Activated CD8-positive, alpha-beta memory T cell treated with anti-CD3 and anti-CD28 coated beads for 36 hours (primary cell): ENCODE measurements at regions not wholly inside any gene's neighbourhood (a gene's known extent, or its start where the extent isn't known, plus 50 kb on each side); places are given as distances from the start of the nearest gene placed in this dataset.
"Not testable (repeated sequence)": the region's sequence is repeated elsewhere in the genome, so short reads cannot be mapped to it uniquely, and the experiment has no call there.

Experiments used
- CTCF ChIA-PET: fragments of 350-600 bp; sonication (Branson Sonifier 250); formaldehyde crosslinking; loops from one replicate; lab custom pipeline; 2021; ENCODE audit warnings: antibody characterized with exemption; lab: Charles Lee
- POLR2A ChIA-PET: fragments of 350-600 bp; sonication (Branson Sonifier 250); formaldehyde crosslinking; loops from one replicate; lab custom pipeline; 2021; ENCODE audit warnings: antibody characterized with exemption; lab: Charles Lee

- CTCF ChIA-PET: no interaction called here
- POLR2A ChIA-PET: no interaction called here
Measured at GRCh38 chr20:5663396-5663795, 52.6 kb upstream of the GPCPD1 start.

- CTCF ChIA-PET: interaction anchor here (0.7 kb wide), 1 partner anchor 78 kb away, joined by 4 read pairs; no protein-coding TSS in a partner anchor
- POLR2A ChIA-PET: no interaction called here
Measured at GRCh38 chr20:5662769-5663168, 52.0 kb upstream of the GPCPD1 start.

- CTCF ChIA-PET: interaction anchor here (0.6 kb wide), 1 partner anchor 19 kb away, joined by 4 read pairs; no protein-coding TSS in a partner anchor
- POLR2A ChIA-PET: not testable (repeated sequence)
Measured at GRCh38 chr20:5660756-5661155, 50.0 kb upstream of the GPCPD1 start.
